Brain microvascular endothelial cell (primary cell): ENCODE measurements at regions not wholly inside any gene's neighbourhood (a gene's known extent, or its start where the extent isn't known, plus 50 kb on each side); places are given as distances from the start of the nearest gene placed in this dataset.

Experiments
- DNase-seq: peaks from one replicate; pipeline ENCODE4 v3.0.0-alpha.2; 2020
- H3K27ac ChIP-seq: fragments of 250-450 bp; sonication (Bioruptor Pico); 2 replicates; pipeline ENCODE4 v1.5.1; 2020; ENCODE audit warnings: mild to moderate bottlenecking, moderate library complexity
- H3K27me3 ChIP-seq: fragments of 250-450 bp; sonication (Bioruptor Pico); replicated peaks from 2 replicates; pipeline ENCODE4 v1.5.1; 2020; ENCODE audit warnings: mild to moderate bottlenecking
- H3K36me3 ChIP-seq: fragments of 250-450 bp; sonication (Bioruptor Pico); replicated peaks from 2 replicates; pipeline ENCODE4 v1.5.1; 2020; ENCODE audit warnings: mild to moderate bottlenecking
- H3K4me3 ChIP-seq: 2 replicates; pipeline ENCODE4 v1.5.1; 2011; ENCODE audit warnings: low read depth, mild to moderate bottlenecking, control low read depth, low read length, moderate library complexity
- CTCF ChIP-seq: IDR thresholded peaks from 2 replicates; pipeline ENCODE4 v1.5.1; 2011; ENCODE audit warnings: low read depth, mild to moderate bottlenecking, moderate library complexity, low read length, control low read depth, inconsistent platforms; ENCODE audit errors: missing control alignments
- in situ Hi-C: cut with HindIII; loops from 2 replicates; pipeline ENCODE4 v1.10.0; 2017; ENCODE audit warnings: low sequenced_read_pairs, low pct_ligation_motif_present

- TF ChIP-seq CTCF = no peak
- DNase-seq = no peak
- in situ Hi-C loops = no loop called here
These were observed 58.5 kb downstream of the TEX13C start for GRCh38 chrX:125378205-125378604.

GRCh38 chrX:125378770-125379169 lies 59.1 kb downstream of the TEX13C start:
- no peaks in the 10 kb centered on the region for H3K36me3 ChIP-seq
- in situ Hi-C loops = no loop called here

More at GRCh38 chrX:125378205-125378604, 58.5 kb downstream of the TEX13C start:
- H3K27ac ChIP-seq = no peak overlapping the region
- H3K4me3 ChIP-seq = no peak overlapping the region
- no peaks in the 10 kb centered on the region for H3K27me3 ChIP-seq
- no peaks in the 10 kb centered on the region for H3K36me3 ChIP-seq

GRCh38 chrX:125382148-125382628 lies 62.5 kb downstream of the TEX13C start:
- no peak for DNase-seq
- no peaks in the 10 kb centered on the region for H3K27me3 ChIP-seq
- H3K27ac ChIP-seq = no peak overlapping the region
- no peak overlapping the region for H3K4me3 ChIP-seq
- H3K36me3 ChIP-seq = no peaks in the 10 kb centered on the region
- TF ChIP-seq CTCF = no peak
- in situ Hi-C loops = no loop called here

More at GRCh38 chrX:125378770-125379169, 59.1 kb downstream of the TEX13C start:
- no peak for DNase-seq
- no peaks in the 10 kb centered on the region for H3K27me3 ChIP-seq
- TF ChIP-seq CTCF = no peak
- H3K4me3 ChIP-seq = no peak overlapping the region
- no peak overlapping the region for H3K27ac ChIP-seq

GRCh38 chrX:125382889-125383288 lies 63.2 kb downstream of the TEX13C start:
- Histone ChIP-seq H3K27ac (no peak overlapping the region), H3K36me3 (no peaks in the 10 kb centered on the region), H3K4me3 (no peak overlapping the region), H3K27me3 (no peaks in the 10 kb centered on the region)
- in situ Hi-C loops = no loop called here
- no peak for TF ChIP-seq CTCF
- DNase-seq = no peak

GRCh38 chrX:125384867-125385266 lies 65.2 kb downstream of the TEX13C start:
- in situ Hi-C loops = no loop called here
- no peak for DNase-seq
- H3K36me3 ChIP-seq = no peaks in the 10 kb centered on the region
- no peak overlapping the region for H3K4me3 ChIP-seq
- TF ChIP-seq CTCF = no peak
- H3K27ac ChIP-seq = no peak overlapping the region
- H3K27me3 ChIP-seq = no peaks in the 10 kb centered on the region

GRCh38 chrX:125387945-125388344 lies 68.3 kb downstream of the TEX13C start:
- DNase-seq = no peak
- no peak overlapping the region for H3K4me3 ChIP-seq
- H3K27ac ChIP-seq = no peak overlapping the region
- in situ Hi-C loops = no loop called here
- H3K27me3 ChIP-seq = no peaks in the 10 kb centered on the region
- no peaks in the 10 kb centered on the region for H3K36me3 ChIP-seq
- no peak for TF ChIP-seq CTCF
